ENCODE measurements at regions not wholly inside any gene's neighbourhood (a gene's known extent, or its start where the extent isn't known, plus 50 kb on each side); places are given as distances from the start of the nearest gene placed in this dataset.

DNA sequence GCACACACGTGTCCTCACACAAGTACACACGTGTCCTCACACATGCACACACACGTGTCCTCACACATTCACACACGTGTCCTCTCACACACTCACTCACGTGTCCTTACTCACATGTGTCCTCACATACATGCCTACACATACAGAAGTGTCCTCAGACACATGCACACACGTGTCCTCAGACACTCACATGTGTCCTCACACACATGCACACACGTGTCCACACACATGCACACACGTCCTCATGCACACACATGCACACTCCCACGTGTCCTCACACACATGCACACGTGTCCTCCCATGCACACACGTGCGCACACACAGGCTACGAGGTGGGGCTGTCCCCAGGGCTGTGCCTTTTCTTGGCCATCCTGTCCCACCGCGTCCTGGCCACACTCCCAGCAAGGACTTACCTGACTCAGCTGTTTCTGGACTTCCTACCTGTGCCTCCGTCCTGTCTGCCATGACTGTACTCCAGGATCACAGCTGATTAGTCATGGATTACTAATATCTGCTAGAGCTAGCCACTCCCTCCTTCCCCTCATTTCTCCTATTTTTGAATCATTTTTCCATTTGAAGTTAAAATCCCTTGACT lies 990.2 kb downstream of the BRD1 start:
- DNase-seq (ENCODE audit: low read depth in 2 of 2) = no peak

DNA sequence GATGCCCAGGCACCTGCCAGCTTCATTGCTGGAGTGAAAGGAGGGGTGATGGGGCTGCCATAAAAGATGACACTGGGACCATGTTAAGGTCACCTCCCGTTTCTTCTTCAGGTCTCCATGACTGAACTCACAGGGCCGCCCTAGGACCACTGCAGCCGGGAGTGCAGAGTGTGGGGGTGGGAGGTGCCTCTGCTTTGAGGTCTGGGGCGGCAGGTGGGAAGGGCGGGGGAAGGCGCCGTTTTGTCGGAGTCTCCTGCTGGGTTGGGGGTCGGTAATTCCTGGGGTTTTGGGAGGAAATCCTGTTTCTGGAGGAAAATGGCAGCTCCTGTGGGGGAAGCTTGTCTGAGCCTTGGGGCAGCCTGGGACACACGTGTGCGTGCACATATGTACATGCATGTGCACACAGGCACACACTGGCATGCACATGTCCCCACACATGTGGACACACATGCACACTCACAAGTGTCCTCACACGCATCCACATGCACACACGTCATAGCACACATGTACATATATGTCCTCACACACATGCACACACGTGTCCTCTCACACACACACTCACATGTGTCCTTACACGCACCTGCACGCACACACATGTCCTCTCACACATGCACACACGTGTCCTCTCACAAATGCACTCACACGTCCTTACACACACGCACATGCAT lies 990.9 kb downstream of the BRD1 start:
- no peak for DNase-seq (ENCODE audit: low read depth in 2 of 2)

DNA sequence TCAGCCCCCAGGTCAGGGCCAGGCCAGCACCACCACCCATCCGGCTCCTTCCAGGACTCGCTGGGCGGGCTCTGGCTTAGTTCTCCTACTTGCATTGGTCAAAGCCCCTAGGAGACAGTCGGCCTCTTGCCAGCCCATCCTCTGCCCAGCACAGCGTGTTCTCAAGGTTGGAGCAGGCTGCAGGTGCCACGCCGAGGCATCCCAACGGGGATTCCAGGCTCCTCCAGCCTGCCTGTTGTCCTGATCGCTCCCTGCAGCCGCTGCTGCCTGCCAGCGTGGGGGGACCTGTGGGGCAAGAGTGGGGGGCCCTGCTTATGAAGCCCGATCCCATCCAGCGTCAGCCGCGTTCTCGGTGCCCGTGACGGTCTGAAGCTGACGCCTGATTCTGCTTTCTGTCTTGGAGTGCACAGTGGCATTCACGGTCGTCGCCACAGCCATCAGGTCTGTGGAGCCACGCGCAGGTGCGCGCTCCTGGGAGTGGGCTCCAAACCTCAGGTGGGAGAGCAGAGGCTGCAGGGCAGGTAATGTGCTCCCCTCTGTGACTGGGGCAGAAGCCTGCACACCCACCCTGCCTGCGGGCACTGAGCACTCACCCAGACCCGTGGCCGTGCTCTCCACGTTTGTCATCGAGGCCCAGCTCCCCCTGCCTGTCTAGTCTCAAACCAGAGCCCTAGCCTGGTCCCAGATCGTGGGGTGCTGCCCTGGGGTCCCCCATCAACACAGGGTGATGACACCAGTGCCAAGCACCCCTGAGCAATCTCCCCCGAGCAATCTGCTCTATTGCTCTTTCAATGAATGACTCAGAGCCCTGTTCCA lies 991.6 kb downstream of the BRD1 start:
- no peak for DNase-seq (ENCODE audit: low read depth in 2 of 2)

DNA sequence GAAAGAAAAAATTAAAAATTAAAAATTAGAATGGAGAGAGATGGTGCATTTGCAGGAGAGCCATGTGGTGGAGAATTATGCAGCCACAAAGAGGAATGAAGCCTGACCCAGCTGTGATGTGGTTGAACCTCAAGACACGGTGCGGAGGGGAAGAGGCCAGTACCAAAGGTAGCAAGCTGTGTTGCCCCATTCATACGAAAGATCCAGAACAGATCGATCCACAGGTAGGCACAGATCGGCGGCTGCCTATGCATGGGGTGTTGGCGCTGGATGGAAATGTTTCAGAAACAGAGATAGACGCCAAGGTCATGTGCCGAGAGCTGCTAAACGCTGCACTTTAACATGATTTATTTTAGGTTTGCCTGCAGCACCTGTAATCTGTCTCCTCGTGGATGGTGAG lies 992.3 kb downstream of the BRD1 start:
- no peak for DNase-seq (ENCODE audit: low read depth in 2 of 2)

DNA sequence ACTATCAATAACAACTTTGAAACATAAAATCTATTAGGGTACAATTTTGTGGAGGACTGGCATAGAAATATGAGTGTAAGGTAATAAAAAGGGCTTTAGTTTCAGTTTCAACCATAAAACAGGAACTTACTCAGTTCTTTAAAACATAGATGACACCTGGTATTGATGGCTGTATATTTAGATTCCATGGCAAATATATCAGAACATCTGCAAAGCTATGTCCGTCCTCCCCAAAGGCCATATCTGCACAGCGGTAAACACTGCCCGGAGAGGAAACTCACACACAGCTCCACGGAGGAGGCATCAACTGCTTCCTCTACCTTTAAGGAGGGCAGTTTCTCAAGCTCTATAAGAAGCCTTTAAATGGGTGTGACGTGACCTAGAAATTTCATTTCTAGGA lies 993.3 kb downstream of the BRD1 start:
- no peak for DNase-seq (ENCODE audit: low read depth in 2 of 2)

DNA sequence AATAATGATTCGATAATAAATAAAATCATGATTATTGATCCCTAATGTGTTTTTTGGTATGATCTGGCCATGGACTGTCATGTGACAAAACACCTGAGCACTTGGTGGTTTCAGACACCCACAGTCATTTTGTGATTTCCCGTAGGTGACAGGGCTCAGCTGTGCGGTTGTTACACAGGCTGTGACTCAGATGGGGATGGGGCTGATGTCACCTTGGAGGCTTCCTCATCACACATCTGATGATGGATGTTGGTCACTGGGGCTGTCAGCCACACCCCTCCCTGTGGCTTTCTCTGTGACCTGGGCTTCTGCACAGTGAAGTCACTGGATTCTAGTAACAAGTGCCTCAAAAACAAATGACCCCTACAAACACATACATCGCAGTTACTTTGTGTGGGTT lies 995.1 kb downstream of the BRD1 start:
- DNase-seq (ENCODE audit: low read depth in 2 of 2) = no peak

DNA sequence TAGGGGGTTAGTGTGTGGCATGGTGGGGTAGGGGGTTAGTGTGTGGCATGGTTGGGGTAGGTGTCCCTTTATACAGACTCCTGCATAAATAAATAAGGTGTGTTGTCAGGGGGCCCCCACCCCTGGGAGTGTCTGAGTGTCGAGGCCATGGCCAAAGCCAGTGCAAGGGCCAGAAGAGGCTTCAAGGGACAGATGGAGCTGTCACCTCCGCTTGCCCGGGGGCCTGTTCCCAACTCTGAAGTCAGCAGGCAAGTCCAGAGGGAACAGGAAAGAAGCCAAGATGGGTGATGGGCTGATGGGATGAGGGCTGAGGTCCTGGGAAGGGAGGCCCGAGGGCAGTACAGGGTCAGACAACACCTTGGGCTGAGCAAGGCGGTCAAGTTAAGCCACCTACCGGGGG lies 997.8 kb downstream of the BRD1 start:
- DNase-seq (ENCODE audit: low read depth in 2 of 2) = no peak

DNA sequence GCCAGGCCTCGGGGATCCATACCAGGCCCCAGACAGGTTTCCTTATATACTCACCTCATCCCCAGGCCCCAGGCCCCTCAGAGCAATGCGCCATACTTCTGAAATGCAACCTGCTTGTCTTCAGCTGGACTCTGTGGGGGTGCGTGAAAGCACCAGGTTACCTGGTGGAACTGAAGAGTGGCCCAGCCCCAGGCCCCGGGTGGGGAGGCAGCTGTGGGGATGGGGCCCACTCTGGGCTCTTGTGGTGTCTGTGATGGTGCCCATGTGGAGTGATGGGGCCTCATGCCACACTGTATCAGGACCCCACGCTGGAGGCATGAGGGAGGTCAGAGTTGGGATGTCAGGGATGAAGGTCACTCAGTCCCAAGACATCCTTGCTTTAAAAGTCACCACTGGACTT lies 999.0 kb downstream of the BRD1 start:
- no peak for DNase-seq (ENCODE audit: low read depth in 2 of 2)

DNA sequence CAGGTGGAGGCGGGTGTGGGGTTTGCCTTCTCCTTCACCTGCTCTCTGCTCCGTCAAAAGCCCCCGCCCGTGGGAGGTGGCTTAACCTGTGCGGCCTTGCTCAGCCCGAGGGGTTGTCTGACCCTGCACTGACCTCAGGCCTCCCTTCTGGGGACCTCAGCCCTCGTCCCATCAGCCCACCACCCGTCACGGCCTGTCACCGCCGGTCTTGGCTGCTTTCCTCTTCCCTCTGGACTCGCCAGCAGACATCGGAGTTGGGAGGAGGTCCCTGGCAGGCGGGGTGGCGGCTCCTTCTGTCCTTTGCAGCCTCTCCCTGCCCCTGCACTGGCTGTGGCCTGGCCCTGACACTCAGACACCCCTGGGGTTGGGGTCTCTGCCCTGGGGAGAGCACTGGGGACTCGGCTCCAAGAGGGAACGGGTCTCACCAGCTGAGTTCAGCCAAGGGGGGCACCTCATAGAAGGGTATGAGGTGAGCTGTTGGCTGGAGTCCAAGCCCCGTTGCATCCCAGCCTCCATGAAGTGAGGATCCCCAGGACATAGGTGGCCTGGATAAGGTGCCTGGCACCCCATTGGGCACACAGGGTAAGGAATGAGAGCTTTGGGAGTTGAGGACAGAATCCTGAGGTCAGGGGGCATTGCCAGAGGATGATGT lies 999.6 kb downstream of the BRD1 start:
- no peak for DNase-seq (ENCODE audit: low read depth in 2 of 2)

DNA sequence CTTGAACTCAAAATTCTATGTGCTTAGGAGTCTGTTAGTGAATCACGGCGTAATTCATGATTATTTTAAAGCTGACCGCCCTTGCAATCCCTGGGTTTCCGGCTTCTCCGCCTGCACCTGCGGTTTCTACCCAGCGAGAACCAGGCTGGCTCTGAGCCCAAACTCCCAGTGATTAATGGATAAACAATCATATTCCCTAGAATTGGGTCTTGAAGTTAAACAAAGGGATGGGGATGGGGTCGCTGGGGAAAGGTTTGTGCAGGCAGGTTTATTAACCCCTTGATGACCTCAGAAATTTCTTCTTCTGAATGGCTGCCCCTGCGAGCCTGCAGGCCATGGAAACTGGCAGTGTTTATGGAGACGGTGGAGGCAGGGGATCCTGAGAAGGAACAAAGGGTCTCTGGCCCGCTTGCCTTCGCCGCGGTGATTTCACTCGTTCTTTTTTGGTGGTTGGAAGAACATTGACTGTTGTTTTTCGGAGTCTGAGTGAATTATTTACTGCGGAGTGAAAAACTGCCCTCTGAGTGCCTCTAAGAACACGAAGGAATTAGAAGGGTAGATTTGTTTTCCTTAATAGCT lies 1000.3 kb downstream of the BRD1 start:
- no peak for DNase-seq (ENCODE audit: low read depth in 2 of 2)

DNA sequence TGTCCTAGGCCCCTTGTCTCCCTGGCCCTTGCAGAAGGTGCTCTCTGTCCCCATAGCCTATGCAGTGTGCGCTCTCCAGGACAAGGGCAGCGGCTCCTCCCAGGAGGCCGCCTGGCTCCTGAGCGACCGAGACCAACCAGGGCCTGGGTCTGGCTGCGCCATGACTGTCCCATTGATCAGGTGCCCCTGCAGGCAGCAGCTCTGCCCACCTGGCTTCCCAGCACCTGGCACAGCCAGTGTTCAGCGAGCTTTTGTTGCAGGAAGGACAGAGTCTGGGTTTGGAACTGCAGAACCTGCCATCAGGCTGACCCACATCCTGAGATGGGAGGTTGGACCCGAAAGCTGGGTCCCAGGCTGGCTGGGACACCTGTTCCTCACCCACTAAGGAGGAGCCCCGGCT lies 1001.1 kb downstream of the BRD1 start:
- DNase-seq (ENCODE audit: low read depth in 2 of 2) = no peak

DNA sequence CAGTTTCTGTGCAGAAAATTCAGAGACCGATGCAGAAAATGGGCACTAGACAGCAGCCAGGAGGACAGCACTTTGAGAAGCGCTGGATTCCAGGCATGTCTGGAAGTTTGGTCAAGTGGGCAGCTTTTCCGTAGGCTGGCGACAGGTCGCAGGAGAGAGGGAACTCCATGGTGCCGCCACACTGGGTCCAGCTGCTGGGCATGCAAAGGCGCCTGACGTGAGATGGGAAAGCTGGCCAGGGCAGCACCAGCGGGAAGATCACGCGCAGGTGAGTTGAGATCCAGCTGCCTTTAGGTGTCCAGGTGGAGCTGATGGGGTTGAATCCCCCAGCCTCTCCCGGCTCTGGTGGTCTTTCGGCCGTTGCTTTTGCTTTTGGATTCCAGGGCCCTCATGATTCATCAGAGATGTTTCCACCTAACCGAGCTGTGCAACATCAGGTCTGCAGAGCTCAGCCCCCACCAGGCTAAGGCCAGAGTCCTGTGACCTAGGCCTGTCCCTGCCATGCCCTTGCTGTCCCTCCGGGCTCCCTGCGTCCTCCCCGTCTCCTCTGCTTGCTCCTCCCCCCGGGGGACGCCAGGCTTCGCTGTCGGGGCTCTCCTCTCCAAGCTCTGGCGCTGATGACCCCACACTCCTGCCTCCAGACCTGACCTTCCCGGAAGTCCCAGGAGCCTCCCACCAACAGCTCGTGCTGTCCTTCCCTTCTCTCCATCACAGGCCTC lies 1001.7 kb downstream of the BRD1 start:
- no peak for DNase-seq (ENCODE audit: low read depth in 2 of 2)

DNA sequence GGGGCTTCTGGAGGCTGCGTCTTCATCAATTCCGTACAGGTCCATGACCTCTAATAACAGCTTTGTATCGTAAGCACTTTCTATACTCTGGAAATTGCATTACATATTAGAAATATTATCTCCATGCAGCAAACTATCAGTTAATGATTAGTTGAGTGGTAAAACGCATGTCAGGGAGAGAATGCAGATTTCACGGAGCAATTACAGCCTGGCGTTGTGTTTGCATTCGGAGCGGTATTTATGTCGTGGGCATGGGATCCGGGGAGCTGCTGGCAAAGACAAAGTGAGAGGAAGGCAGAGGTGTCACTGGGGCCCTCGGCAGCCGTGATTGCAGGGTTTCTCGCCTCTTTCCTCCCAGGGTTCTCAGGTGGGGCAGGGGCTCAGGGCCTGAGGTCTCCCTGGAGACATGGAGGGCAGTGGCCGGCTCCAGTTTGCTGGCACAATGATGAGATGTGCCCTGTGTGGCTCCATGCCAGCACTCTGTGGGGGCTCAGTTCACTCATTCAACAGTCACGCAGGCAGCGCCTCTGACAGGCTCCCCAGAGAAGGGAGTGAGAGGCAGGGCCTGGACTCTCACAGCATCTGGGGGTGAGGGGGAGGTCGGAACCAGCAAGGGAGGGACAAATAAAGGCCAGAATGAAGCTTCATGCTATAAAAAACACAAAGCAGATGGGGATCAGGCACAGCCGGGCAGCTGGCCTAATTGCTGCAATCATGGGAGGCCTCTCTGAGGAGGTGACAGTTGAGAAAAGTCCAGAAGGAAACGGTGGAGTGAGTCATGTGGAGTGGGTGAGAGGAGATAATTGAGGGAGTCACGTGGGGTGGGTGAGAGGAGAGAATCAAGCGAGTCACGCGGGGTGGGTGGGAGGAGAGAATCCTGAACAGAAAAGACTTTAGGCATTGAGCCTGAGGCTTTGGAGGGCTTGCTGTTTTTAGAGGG lies 1002.7 kb downstream of the BRD1 start:
- DNase-seq (ENCODE audit: low read depth in 2 of 2) = no peak

DNA sequence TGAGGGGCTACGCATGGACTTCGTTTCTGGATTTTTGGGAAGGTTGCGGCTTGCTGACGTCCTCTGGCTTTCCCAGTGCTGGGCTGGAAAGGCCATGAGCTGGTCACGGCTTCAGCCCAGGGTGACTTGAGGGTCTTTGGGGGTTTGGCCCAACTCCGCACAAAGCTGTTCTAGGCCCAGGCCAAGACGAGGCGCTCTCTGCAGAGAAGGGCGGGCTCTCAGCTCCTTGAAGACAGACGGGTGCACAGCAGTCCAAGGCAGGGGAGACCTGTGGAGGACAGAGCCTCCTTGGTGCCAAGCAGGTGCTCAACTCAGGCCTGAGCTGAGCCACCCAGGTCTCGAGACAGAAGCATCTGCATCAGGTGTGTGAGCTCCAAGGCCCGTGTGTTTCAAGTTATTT lies 1003.7 kb downstream of the BRD1 start:
- DNase-seq (ENCODE audit: low read depth in 2 of 2) = no peak

DNA sequence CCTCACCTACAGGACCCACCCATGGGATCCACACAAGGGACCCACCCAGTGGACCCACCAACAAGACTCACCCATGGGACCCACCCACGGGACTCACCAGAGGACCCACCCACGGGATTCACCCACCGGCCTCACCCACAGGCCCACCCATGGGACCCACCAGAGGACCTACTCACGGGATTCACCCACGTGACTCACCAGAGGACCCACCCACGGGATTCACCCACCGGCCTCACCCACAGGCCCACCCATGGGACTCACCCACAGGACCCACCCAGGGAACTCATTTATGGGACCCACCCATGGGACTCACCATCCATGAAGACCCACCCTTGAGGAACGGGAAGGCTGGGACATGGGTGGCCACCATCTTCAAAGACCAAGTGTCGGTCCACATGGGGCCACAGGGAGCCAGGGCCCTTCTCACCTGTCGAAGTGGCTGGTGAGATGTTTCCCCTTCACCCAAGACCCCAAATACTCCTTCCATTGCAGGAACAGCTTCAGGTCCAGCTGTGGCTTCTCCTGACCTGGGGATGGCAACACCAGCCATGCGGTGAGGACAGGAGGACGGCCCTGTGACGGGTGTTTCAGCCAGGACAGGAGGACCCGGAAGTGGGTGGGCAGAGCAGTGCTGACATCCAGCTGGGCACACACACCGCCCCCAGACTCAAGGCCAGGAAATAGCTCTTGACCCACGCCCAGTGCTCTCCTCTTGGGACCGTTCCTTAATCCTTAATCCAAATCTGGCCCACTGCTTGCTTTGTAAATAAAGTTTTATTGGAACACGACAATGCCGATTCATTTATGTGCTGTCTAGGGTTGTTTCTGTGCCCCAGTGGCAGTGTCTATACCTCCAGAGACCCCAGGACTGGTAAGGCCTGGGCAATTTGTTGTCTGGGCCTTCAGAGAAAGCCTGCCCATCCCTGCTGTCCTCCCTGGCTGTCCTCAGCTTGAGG lies 1005.1 kb downstream of the BRD1 start:
- DNase-seq (ENCODE audit: low read depth in 2 of 2) = no peak

DNA sequence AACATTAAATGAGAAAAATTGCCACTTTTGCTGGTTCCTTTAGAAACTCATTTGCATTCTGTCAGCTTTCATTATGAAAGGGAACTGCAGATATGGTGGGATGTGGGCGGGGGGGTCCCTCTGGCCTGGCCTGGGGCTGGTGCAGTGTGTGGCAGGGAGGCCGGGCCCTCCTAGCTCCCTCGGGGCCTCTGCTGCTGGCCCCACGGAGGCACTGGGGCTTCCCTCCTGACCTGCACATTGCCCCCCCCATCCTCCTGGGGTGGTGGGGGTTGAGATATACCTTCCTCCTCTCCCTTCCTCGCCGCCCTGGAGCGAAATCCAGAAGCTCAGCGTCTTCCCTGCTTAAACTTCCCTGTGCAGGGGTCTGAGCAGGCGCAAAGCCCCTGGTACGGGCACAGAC lies 1005.9 kb downstream of the BRD1 start:
- DNase-seq (ENCODE audit: low read depth in 2 of 2) = no peak

DNA sequence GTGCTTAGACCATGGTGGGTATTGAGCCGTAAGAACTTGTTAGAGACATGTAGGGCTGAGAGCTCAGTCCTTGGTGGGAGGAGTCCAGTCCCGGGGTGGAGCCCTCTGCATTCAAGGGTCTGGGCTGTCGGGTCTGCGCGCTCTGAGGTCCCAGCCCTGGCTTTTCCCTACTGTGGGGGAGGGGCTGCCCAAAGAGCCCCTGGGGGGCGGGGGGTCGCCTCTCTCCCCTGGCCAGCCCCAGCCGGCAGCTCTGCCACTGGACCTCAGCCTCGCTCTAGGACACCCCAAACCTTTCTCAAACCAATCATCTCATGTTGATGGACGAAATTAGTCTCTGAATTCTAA lies 1006.4 kb downstream of the BRD1 start:
- no peak for DNase-seq (ENCODE audit: low read depth in 2 of 2)

DNA sequence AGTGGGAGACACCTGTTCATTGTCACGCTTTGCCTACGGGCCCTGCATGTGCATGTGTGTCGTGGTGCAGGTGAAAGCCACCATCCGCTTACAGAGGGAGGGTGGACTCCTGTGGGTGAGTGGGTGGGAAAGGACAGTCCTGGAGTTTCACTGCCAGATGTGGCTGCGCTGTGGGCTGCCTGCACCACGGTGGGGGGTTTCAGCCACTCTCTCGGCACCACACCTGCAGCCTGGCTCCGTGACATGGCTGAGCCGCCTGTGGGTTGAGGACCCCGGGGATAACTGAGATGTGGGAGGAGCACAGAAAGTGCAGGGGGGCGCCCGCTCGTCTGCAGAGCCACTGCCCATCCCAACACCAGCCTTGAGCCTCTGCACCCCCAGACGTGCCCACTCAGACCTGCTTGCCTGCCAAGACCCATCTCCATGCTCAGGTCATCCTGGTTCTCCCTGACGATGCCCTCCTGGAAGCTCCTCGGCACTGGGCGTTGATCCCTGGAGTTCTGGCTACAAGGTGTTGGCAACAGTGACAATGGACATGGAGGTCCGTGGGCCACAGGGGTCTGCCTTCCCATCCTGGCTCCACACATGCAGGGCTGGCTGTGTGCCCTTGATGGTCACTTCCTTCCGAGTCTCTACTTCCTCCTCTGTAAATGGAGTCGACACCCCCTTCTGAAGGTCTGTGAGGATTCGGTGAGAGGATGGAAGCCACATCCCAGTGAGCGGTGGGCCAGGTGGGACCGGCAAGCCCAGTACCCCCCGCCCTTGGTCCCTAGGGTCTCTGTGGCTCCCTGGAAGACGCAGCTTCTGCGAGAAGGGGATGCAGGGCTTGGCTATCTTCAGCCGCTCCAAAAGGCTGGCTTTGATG lies 1007.0 kb downstream of the BRD1 start:
- no peak for DNase-seq (ENCODE audit: low read depth in 2 of 2)

Data from dermis microvascular lymphatic vessel endothelial cell (primary cell).